ENCODE measurements at regions not wholly inside any gene's neighbourhood (a gene's known extent, or its start where the extent isn't known, plus 50 kb on each side); places are given as distances from the start of the nearest gene placed in this dataset.

- Histone ChIP-seq H3K9ac (no peak overlapping the region), H3K36me3 (ENCODE audit: low read depth) (no peaks in the 10 kb centered on the region), H3K4me3 (no peak overlapping the region), H3F3A (ENCODE audit: insufficient read depth) (no peaks in the 10 kb centered on the region), H3K4me2 (ENCODE audit: unreplicated experiment) (no peak overlapping the region), H3K27ac (no peak overlapping the region), H2AFZ (no peak overlapping the region), H4K20me1 (ENCODE audit: insufficient read depth) (no peaks in the 10 kb centered on the region), H3K27me3 (replicated peaks; ENCODE audit: insufficient read depth) (peaks cover 5% of the 10 kb centered on the region), H3K9me2 (ENCODE audit: insufficient read depth) (no peaks in the 10 kb centered on the region), H3K4me1 (ENCODE audit: insufficient read depth) (no peaks in the 10 kb centered on the region), H3K79me2 (ENCODE audit: insufficient read depth) (no peaks in the 10 kb centered on the region), H3K9me3 (ENCODE audit: low read depth) (no peaks in the 10 kb centered on the region)
- no peak for DNase-seq
- in situ Hi-C loops (cut with MboI): no loop called here
- no peak for TF ChIP-seq EZH2 (IDR thresholded peaks at IDR 0.05; ENCODE audit: insufficient read depth, poor library complexity, severe bottlenecking)
- TF ChIP-seq EZH2phosphoT487 (IDR thresholded peaks at IDR 0.05; ENCODE audit: insufficient read depth, low read depth): no peak
- 90 to 100% methylated on average over 1 of the region's 1 CpG for WGBS, 2 experiments (ENCODE audit: low coverage in 1 of 2, low lambda C conversion rate in 2 of 2, missing lambda C conversion rate in 2 of 2)
Measured at GRCh38 chr9:38178237-38178636, 109.2 kb upstream of the SHB start.

- no peak overlapping the region for H3K9ac ChIP-seq
- H3K79me2 ChIP-seq (ENCODE audit: insufficient read depth): no peaks in the 10 kb centered on the region
- H3K4me3 ChIP-seq: no peak overlapping the region
- DNase-seq: no peak
- no peaks in the 10 kb centered on the region for H4K20me1 ChIP-seq (ENCODE audit: insufficient read depth)
- in situ Hi-C loops (cut with MboI): no loop called here
- H2AFZ ChIP-seq: no peak overlapping the region
- no peaks in the 10 kb centered on the region for H3K9me2 ChIP-seq (ENCODE audit: insufficient read depth)
- H3K27ac ChIP-seq: no peak overlapping the region
- no peaks in the 10 kb centered on the region for H3F3A ChIP-seq (ENCODE audit: insufficient read depth)
- TF ChIP-seq EZH2 (IDR thresholded peaks at IDR 0.05; ENCODE audit: insufficient read depth, poor library complexity, severe bottlenecking) (no peak), EZH2phosphoT487 (IDR thresholded peaks at IDR 0.05; ENCODE audit: insufficient read depth, low read depth) (no peak)
- H3K4me2 ChIP-seq (ENCODE audit: unreplicated experiment): no peak overlapping the region
- H3K36me3 ChIP-seq (ENCODE audit: low read depth): no peaks in the 10 kb centered on the region
- no peaks in the 10 kb centered on the region for H3K9me3 ChIP-seq (ENCODE audit: low read depth)
- H3K4me1 ChIP-seq (ENCODE audit: insufficient read depth): no peaks in the 10 kb centered on the region
- 76 to 81% methylated on average over 4 of the region's 4 CpGs for WGBS, 2 experiments (ENCODE audit: low coverage in 1 of 2, low lambda C conversion rate in 2 of 2, missing lambda C conversion rate in 2 of 2)
- H3K27me3 ChIP-seq (replicated peaks; ENCODE audit: insufficient read depth): peaks cover 10% of the 10 kb centered on the region
Measured at GRCh38 chr9:38177680-38178079, 108.7 kb upstream of the SHB start.

- no peak overlapping the region for H3K4me2 ChIP-seq (ENCODE audit: unreplicated experiment)
- H3K79me2 ChIP-seq (ENCODE audit: insufficient read depth): no peaks in the 10 kb centered on the region
- H3K9me2 ChIP-seq (ENCODE audit: insufficient read depth): no peaks in the 10 kb centered on the region
- no peak for DNase-seq
- no peaks in the 10 kb centered on the region for H3K9me3 ChIP-seq (ENCODE audit: low read depth)
- H3K27me3 ChIP-seq (replicated peaks; ENCODE audit: insufficient read depth): peaks cover 10% of the 10 kb centered on the region
- TF ChIP-seq EZH2 (IDR thresholded peaks at IDR 0.05; ENCODE audit: insufficient read depth, poor library complexity, severe bottlenecking): no peak
- no peak for TF ChIP-seq EZH2phosphoT487 (IDR thresholded peaks at IDR 0.05; ENCODE audit: insufficient read depth, low read depth)
- H4K20me1 ChIP-seq (ENCODE audit: insufficient read depth): no peaks in the 10 kb centered on the region
- no peak overlapping the region for H3K4me3 ChIP-seq
- H3K27ac ChIP-seq: no peak overlapping the region
- 85 to 90% methylated on average over 1 of the region's 1 CpG for WGBS, 2 experiments (ENCODE audit: low coverage in 1 of 2, low lambda C conversion rate in 2 of 2, missing lambda C conversion rate in 2 of 2)
- no peak overlapping the region for H2AFZ ChIP-seq
- no peak overlapping the region for H3K9ac ChIP-seq
- 0 out of 2 replicates have a peak, but pooled peaks cover under 1% of the 10 kb centered on the region for H3F3A ChIP-seq (ENCODE audit: insufficient read depth)
- H3K36me3 ChIP-seq (ENCODE audit: low read depth): no peaks in the 10 kb centered on the region
- in situ Hi-C loops (cut with MboI): no loop called here
- H3K4me1 ChIP-seq (ENCODE audit: insufficient read depth): no peaks in the 10 kb centered on the region
Measured at GRCh38 chr9:38176251-38176650, 107.2 kb upstream of the SHB start.

DNA sequence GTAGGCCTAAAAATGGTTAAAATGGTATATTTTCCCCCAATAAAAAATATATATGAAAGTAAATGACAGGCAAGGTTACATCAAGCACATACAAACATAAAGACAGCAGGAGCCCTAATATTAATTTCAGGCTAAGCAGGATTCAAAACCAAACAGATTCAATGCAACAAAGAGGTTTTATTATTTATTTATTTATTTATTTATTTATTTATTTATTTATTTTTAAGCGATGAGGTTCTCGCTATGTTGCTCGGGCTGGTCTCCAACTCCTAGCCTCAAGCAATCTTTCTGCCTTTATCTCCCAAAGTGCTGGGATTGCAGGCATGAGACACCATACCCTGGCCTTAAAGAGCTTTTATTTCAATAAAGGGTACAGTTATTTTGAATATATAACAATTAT lies 106.4 kb upstream of the SHB start:
- Histone ChIP-seq H3K27me3 (replicated peaks; ENCODE audit: insufficient read depth) (peaks cover 10% of the 10 kb centered on the region; the same call in 1 of the 2 replicates), H3K27ac (no peak overlapping the region), H3K79me2 (ENCODE audit: insufficient read depth) (no peaks in the 10 kb centered on the region), H3F3A (ENCODE audit: insufficient read depth) (peaks cover 9% of the 10 kb centered on the region; the same call in 1 of the 2 replicates), H3K4me1 (ENCODE audit: insufficient read depth) (no peaks in the 10 kb centered on the region), H3K4me2 (ENCODE audit: unreplicated experiment) (no peak overlapping the region), H3K36me3 (ENCODE audit: low read depth) (no peaks in the 10 kb centered on the region), H3K9ac (no peak overlapping the region), H3K9me3 (ENCODE audit: low read depth) (no peaks in the 10 kb centered on the region), H3K4me3 (no peak overlapping the region), H2AFZ (no peak overlapping the region), H4K20me1 (ENCODE audit: insufficient read depth) (no peaks in the 10 kb centered on the region), H3K9me2 (ENCODE audit: insufficient read depth) (no peaks in the 10 kb centered on the region)
- DNase-seq: no peak
- 92 to 95% methylated on average over 3 of the region's 3 CpGs for WGBS, 2 experiments (ENCODE audit: low coverage in 1 of 2, low lambda C conversion rate in 2 of 2, missing lambda C conversion rate in 2 of 2)
- in situ Hi-C loops (cut with MboI): no loop called here
- no peak for TF ChIP-seq EZH2phosphoT487 (IDR thresholded peaks at IDR 0.05; ENCODE audit: insufficient read depth, low read depth)
- TF ChIP-seq EZH2 (IDR thresholded peaks at IDR 0.05; ENCODE audit: insufficient read depth, poor library complexity, severe bottlenecking): no peak

DNA sequence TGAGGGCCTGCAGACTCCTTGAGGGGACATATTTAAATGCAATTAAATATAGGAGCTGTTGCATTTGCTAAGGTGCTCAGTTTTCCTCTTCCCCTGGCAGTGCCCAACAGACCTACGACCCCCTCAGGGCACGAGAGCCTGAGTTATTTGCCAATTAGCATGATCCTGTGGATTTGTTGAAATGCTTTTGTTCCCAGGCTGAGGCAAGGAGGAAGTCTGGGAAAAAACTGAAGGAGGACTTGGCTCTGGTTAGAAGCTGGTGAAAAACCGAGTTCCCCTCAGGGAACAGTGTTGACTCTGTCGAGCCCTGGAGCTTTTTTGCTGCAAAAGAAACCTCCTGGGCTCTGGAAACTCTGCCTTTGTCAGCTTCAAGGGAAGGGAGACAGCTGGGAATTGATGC lies 103.6 kb upstream of the SHB start:
- Histone ChIP-seq H3K9me3 (ENCODE audit: low read depth) (no peaks in the 10 kb centered on the region), H3K4me2 (ENCODE audit: unreplicated experiment) (no peak overlapping the region), H3K36me3 (ENCODE audit: low read depth) (no peaks in the 10 kb centered on the region), H3K4me1 (ENCODE audit: insufficient read depth) (no peaks in the 10 kb centered on the region), H3K9ac (no peak overlapping the region), H3K79me2 (ENCODE audit: insufficient read depth) (no peaks in the 10 kb centered on the region), H3K9me2 (ENCODE audit: insufficient read depth) (no peaks in the 10 kb centered on the region), H2AFZ (no peak overlapping the region), H3F3A (ENCODE audit: insufficient read depth) (peaks cover 13% of the 10 kb centered on the region; the same call in 1 of the 2 replicates), H3K27me3 (replicated peaks; ENCODE audit: insufficient read depth) (peaks cover 10% of the 10 kb centered on the region; the same call in 1 of the 2 replicates), H4K20me1 (ENCODE audit: insufficient read depth) (no peaks in the 10 kb centered on the region), H3K27ac (no peak overlapping the region), H3K4me3 (no peak overlapping the region)
- DNase-seq: no peak
- TF ChIP-seq EZH2 (IDR thresholded peaks at IDR 0.05; ENCODE audit: insufficient read depth, poor library complexity, severe bottlenecking) (no peak), EZH2phosphoT487 (IDR thresholded peaks at IDR 0.05; ENCODE audit: insufficient read depth, low read depth) (no peak)
- WGBS, 2 experiments (ENCODE audit: low coverage in 1 of 2, low lambda C conversion rate in 2 of 2, missing lambda C conversion rate in 2 of 2): 24 to 27% methylated on average over 4 of the region's 4 CpGs
- in situ Hi-C loops (cut with MboI): loop anchor here (25.0 kb wide), 1 partner anchor 190 kb away; no protein-coding TSS in a partner anchor
